Spleen (tissue), 7 donors: ENCODE measurements at regions not wholly inside any gene's neighbourhood (a gene's known extent, or its start where the extent isn't known, plus 50 kb on each side); places are given as distances from the start of the nearest gene placed in this dataset.

Experiments used
- CTCF ChIP-seq, 11 experiments: fragments of 200-600 bp in 7 of 11; fragments of 450-650 bp in 4 of 11; sonication (generic) in 4 of 11; IDR thresholded peaks in 8 of 11; conservative IDR thresholded peaks in 3 of 11; 1 replicate in 7 of 11; 2 replicates in 4 of 11; pipeline versions ENCODE4 v1.4.0 to v1.8.0; 2016 to 2021; ENCODE audit warnings: antibody characterized with exemption in 11 of 11, inconsistent platforms in 4 of 11, mild to moderate bottlenecking in 1 of 11
- POLR2A ChIP-seq, 3 donors: fragments of 450-650 bp; IDR thresholded peaks; one replicate each; pipeline ENCODE4 v1.5.1; 2017; ENCODE audit warnings: antibody characterized with exemption in 3 of 3, mild to moderate bottlenecking in 1 of 3
- POLR2AphosphoS5 ChIP-seq, 3 donors: sonication (generic); formaldehyde crosslinking; IDR thresholded peaks; one replicate each; pipeline ENCODE4 v1.5.1; 2017; ENCODE audit warnings: antibody characterized with exemption in 3 of 3
- donor health status: DM: no; HTN: no; CAD: no; lungs with moderate emphysema.
- donor health status: DM: no; HTN: no; CAD: no.
- donor health status: DM: no; HTN: no; CAD: no.

GRCh38 chrX:5695971-5696370 is 532.7 kb downstream of the NLGN4X start:
- TF ChIP-seq CTCF (IDR thresholded peaks at IDR 0.05 in 8 of 11, conservative IDR thresholded peaks at IDR 0.05 in 3 of 11) (no peak), POLR2AphosphoS5 (IDR thresholded peaks at IDR 0.05) (no peak), POLR2A (IDR thresholded peaks at IDR 0.05) (no peak)
